ENCODE measurements at regions not wholly inside any gene's neighbourhood (a gene's known extent, or its start where the extent isn't known, plus 50 kb on each side); places are given as distances from the start of the nearest gene placed in this dataset.

GRCh38 chr3:80870476-80871041 lies 890.9 kb downstream of the GBE1 start:
- peaks cover 3% of the 10 kb centered on the region for H3K9me3 ChIP-seq (ENCODE audit: control insufficient read depth, insufficient read depth, low read length)

GRCh38 chr3:80855482-80855881 lies 906.0 kb downstream of the GBE1 start:
- H3K9me3 ChIP-seq (ENCODE audit: control insufficient read depth, insufficient read depth, low read length) = no peaks in the 10 kb centered on the region
- no peak overlapping the region for H3K9ac ChIP-seq (ENCODE audit: low read depth, low read length)
- H3K36me3 ChIP-seq (ENCODE audit: control insufficient read depth, insufficient read depth, low read length) = no peaks in the 10 kb centered on the region
- H3K27ac ChIP-seq (ENCODE audit: low read depth, low read length) = no peak overlapping the region
- H3K27me3 ChIP-seq (ENCODE audit: control insufficient read depth, insufficient read depth, low read length) = no peaks in the 10 kb centered on the region
- H3K4me1 ChIP-seq (ENCODE audit: control insufficient read depth, insufficient read depth, low read length) = peaks cover 6% of the 10 kb centered on the region
- no peak overlapping the region for H3K4me3 ChIP-seq (ENCODE audit: low read depth, low read length)

More at GRCh38 chr3:80870476-80871041, 890.9 kb downstream of the GBE1 start:
- Histone ChIP-seq H3K36me3 (ENCODE audit: control insufficient read depth, insufficient read depth, low read length) (no peaks in the 10 kb centered on the region), H3K27me3 (ENCODE audit: control insufficient read depth, insufficient read depth, low read length) (no peaks in the 10 kb centered on the region), H3K4me1 (ENCODE audit: control insufficient read depth, insufficient read depth, low read length) (no peaks in the 10 kb centered on the region), H3K4me3 (ENCODE audit: low read depth, low read length) (no peak overlapping the region), H3K27ac (ENCODE audit: low read depth, low read length) (no peak overlapping the region), H3K9ac (ENCODE audit: low read depth, low read length) (no peak overlapping the region)

GRCh38 chr3:80836395-80836794 lies 925.0 kb downstream of the GBE1 start:
- Histone ChIP-seq H3K4me1 (ENCODE audit: control insufficient read depth, insufficient read depth, low read length) (no peaks in the 10 kb centered on the region), H3K9ac (ENCODE audit: low read depth, low read length) (no peak overlapping the region), H3K36me3 (ENCODE audit: control insufficient read depth, insufficient read depth, low read length) (no peaks in the 10 kb centered on the region), H3K9me3 (ENCODE audit: control insufficient read depth, insufficient read depth, low read length) (no peaks in the 10 kb centered on the region; the same call in 1 of the 2 replicates), H3K4me3 (ENCODE audit: low read depth, low read length) (no peak overlapping the region), H3K27ac (ENCODE audit: low read depth, low read length) (no peak overlapping the region), H3K27me3 (ENCODE audit: control insufficient read depth, insufficient read depth, low read length) (no peaks in the 10 kb centered on the region)

- H3K9me3 ChIP-seq (ENCODE audit: control insufficient read depth, insufficient read depth, low read length) = no peaks in the 10 kb centered on the region
- no peaks in the 10 kb centered on the region for H3K36me3 ChIP-seq (ENCODE audit: control insufficient read depth, insufficient read depth, low read length)
- no peak overlapping the region for H3K4me3 ChIP-seq (ENCODE audit: low read depth, low read length)
- no peaks in the 10 kb centered on the region for H3K27me3 ChIP-seq (ENCODE audit: control insufficient read depth, insufficient read depth, low read length)
- no peak overlapping the region for H3K27ac ChIP-seq (ENCODE audit: low read depth, low read length)
- no peak overlapping the region for H3K9ac ChIP-seq (ENCODE audit: low read depth, low read length)
- H3K4me1 ChIP-seq (ENCODE audit: control insufficient read depth, insufficient read depth, low read length) = no peaks in the 10 kb centered on the region
Observed at GRCh38 chr3:80807577-80807976, 953.9 kb downstream of the GBE1 start.

GRCh38 chr3:80806673-80807072 lies 954.8 kb downstream of the GBE1 start:
- no peaks in the 10 kb centered on the region for H3K4me1 ChIP-seq (ENCODE audit: control insufficient read depth, insufficient read depth, low read length)
- H3K27me3 ChIP-seq (ENCODE audit: control insufficient read depth, insufficient read depth, low read length) = no peaks in the 10 kb centered on the region
- no peaks in the 10 kb centered on the region for H3K36me3 ChIP-seq (ENCODE audit: control insufficient read depth, insufficient read depth, low read length)
- H3K27ac ChIP-seq (ENCODE audit: low read depth, low read length) = no peak overlapping the region
- no peak overlapping the region for H3K4me3 ChIP-seq (ENCODE audit: low read depth, low read length)
- H3K9ac ChIP-seq (ENCODE audit: low read depth, low read length) = no peak overlapping the region
- H3K9me3 ChIP-seq (ENCODE audit: control insufficient read depth, insufficient read depth, low read length) = no peaks in the 10 kb centered on the region

- H3K27me3 ChIP-seq (ENCODE audit: control insufficient read depth, insufficient read depth, low read length) = no peaks in the 10 kb centered on the region
- H3K36me3 ChIP-seq (ENCODE audit: control insufficient read depth, insufficient read depth, low read length) = no peaks in the 10 kb centered on the region
- H3K27ac ChIP-seq (ENCODE audit: low read depth, low read length) = no peak overlapping the region
- H3K4me3 ChIP-seq (ENCODE audit: low read depth, low read length) = no peak overlapping the region
- H3K9ac ChIP-seq (ENCODE audit: low read depth, low read length) = no peak overlapping the region
- H3K9me3 ChIP-seq (ENCODE audit: control insufficient read depth, insufficient read depth, low read length) = no peaks in the 10 kb centered on the region
- 0 out of 2 replicates have a peak, but pooled peaks cover 2% of the 10 kb centered on the region for H3K4me1 ChIP-seq (ENCODE audit: control insufficient read depth, insufficient read depth, low read length)
Observed at GRCh38 chr3:80788914-80789313, 972.5 kb downstream of the GBE1 start.

- H3K9me3 ChIP-seq (ENCODE audit: control insufficient read depth, insufficient read depth, low read length) = no peaks in the 10 kb centered on the region
- no peaks in the 10 kb centered on the region for H3K36me3 ChIP-seq (ENCODE audit: control insufficient read depth, insufficient read depth, low read length)
- no peaks in the 10 kb centered on the region for H3K27me3 ChIP-seq (ENCODE audit: control insufficient read depth, insufficient read depth, low read length)
- no peak overlapping the region for H3K9ac ChIP-seq (ENCODE audit: low read depth, low read length)
- no peak overlapping the region for H3K27ac ChIP-seq (ENCODE audit: low read depth, low read length)
- H3K4me3 ChIP-seq (ENCODE audit: low read depth, low read length) = no peak overlapping the region
- H3K4me1 ChIP-seq (ENCODE audit: control insufficient read depth, insufficient read depth, low read length) = 0 out of 2 replicates have a peak, but pooled peaks cover 2% of the 10 kb centered on the region
Observed at GRCh38 chr3:80785875-80786274, 975.6 kb downstream of the GBE1 start.

- no peak overlapping the region for H3K9ac ChIP-seq (ENCODE audit: low read depth, low read length)
- H3K36me3 ChIP-seq (ENCODE audit: control insufficient read depth, insufficient read depth, low read length) = no peaks in the 10 kb centered on the region
- H3K9me3 ChIP-seq (ENCODE audit: control insufficient read depth, insufficient read depth, low read length) = no peaks in the 10 kb centered on the region
- H3K27ac ChIP-seq (ENCODE audit: low read depth, low read length) = no peak overlapping the region
- 0 out of 2 replicates have a peak, but pooled peaks cover 2% of the 10 kb centered on the region for H3K4me1 ChIP-seq (ENCODE audit: control insufficient read depth, insufficient read depth, low read length)
- H3K27me3 ChIP-seq (ENCODE audit: control insufficient read depth, insufficient read depth, low read length) = no peaks in the 10 kb centered on the region
- H3K4me3 ChIP-seq (ENCODE audit: low read depth, low read length) = no peak overlapping the region
Observed at GRCh38 chr3:80785475-80785874, 976.0 kb downstream of the GBE1 start.

GRCh38 chr3:80771085-80771484 lies 990.4 kb downstream of the GBE1 start:
- no peaks in the 10 kb centered on the region for H3K27me3 ChIP-seq (ENCODE audit: control insufficient read depth, insufficient read depth, low read length)
- no peaks in the 10 kb centered on the region for H3K9me3 ChIP-seq (ENCODE audit: control insufficient read depth, insufficient read depth, low read length)
- H3K4me3 ChIP-seq (ENCODE audit: low read depth, low read length) = peak overlapping the region; percentile 62
- H3K27ac ChIP-seq (ENCODE audit: low read depth, low read length) = no peak overlapping the region
- H3K9ac ChIP-seq (ENCODE audit: low read depth, low read length) = no peak overlapping the region
- H3K36me3 ChIP-seq (ENCODE audit: control insufficient read depth, insufficient read depth, low read length) = no peaks in the 10 kb centered on the region
- H3K4me1 ChIP-seq (ENCODE audit: control insufficient read depth, insufficient read depth, low read length) = peaks cover 3% of the 10 kb centered on the region; the same call in 1 of the 2 replicates

GRCh38 chr3:80770106-80771074 lies 991.1 kb downstream of the GBE1 start:
- Histone ChIP-seq H3K4me1 (ENCODE audit: control insufficient read depth, insufficient read depth, low read length) (peaks cover 3% of the 10 kb centered on the region; the same call in 1 of the 2 replicates), H3K36me3 (ENCODE audit: control insufficient read depth, insufficient read depth, low read length) (no peaks in the 10 kb centered on the region), H3K9ac (ENCODE audit: low read depth, low read length) (peak overlapping the region; percentile 39; the same call in 1 of the 2 replicates), H3K4me3 (ENCODE audit: low read depth, low read length) (peak overlapping the region; percentile 62), H3K9me3 (ENCODE audit: control insufficient read depth, insufficient read depth, low read length) (no peaks in the 10 kb centered on the region), H3K27me3 (ENCODE audit: control insufficient read depth, insufficient read depth, low read length) (no peaks in the 10 kb centered on the region), H3K27ac (ENCODE audit: low read depth, low read length) (no peak overlapping the region)

GRCh38 chr3:80769683-80770082 lies 991.8 kb downstream of the GBE1 start:
- Histone ChIP-seq H3K9ac (ENCODE audit: low read depth, low read length) (peak overlapping the region; percentile 1; the same call in 1 of the 2 replicates), H3K4me3 (ENCODE audit: low read depth, low read length) (peak overlapping the region; percentile 62), H3K27ac (ENCODE audit: low read depth, low read length) (no peak overlapping the region), H3K36me3 (ENCODE audit: control insufficient read depth, insufficient read depth, low read length) (no peaks in the 10 kb centered on the region), H3K9me3 (ENCODE audit: control insufficient read depth, insufficient read depth, low read length) (no peaks in the 10 kb centered on the region), H3K27me3 (ENCODE audit: control insufficient read depth, insufficient read depth, low read length) (no peaks in the 10 kb centered on the region), H3K4me1 (ENCODE audit: control insufficient read depth, insufficient read depth, low read length) (peaks cover 3% of the 10 kb centered on the region; the same call in 1 of the 2 replicates)
